Breast epithelium (tissue), 4 donors: ENCODE measurements at regions not wholly inside any gene's neighbourhood (a gene's known extent, or its start where the extent isn't known, plus 50 kb on each side); places are given as distances from the start of the nearest gene placed in this dataset.

ENCODE experiments used
- DNase-seq, 2 donors: peaks; one replicate each; pipeline ENCODE4 v3.0.0-alpha.2; 2019; ENCODE audit warnings: low spot score in 2 of 2
- H3K27ac ChIP-seq, 2 donors: fragments of 200-600 bp; sonication (generic) in 1 of 2; one replicate each; pipeline ENCODE4 v1.5.1; 2016 to 2019; ENCODE audit warnings: mild to moderate bottlenecking in 1 of 2
- H3K27me3 ChIP-seq, 2 donors: fragments of 200-600 bp; sonication (generic) in 1 of 2; one replicate each; pipeline versions ENCODE4 v1.5.1 to v1.6.0; 2017 to 2019; ENCODE audit warnings: control low read depth in 1 of 2, mild to moderate bottlenecking in 1 of 2
- H3K36me3 ChIP-seq: fragments of 200-600 bp; one replicate; pipeline ENCODE4 v1.5.1; 2019
- H3K4me1 ChIP-seq, 2 donors: fragments of 200-600 bp; sonication (generic); one replicate each; pipeline ENCODE4 v1.5.1; 2016 to 2019; ENCODE audit warnings: control low read depth in 1 of 2
- H3K4me3 ChIP-seq, 3 donors: fragments of 200-600 bp; sonication (generic); 1 replicate in 2 of 3; 2 replicates in 1 of 3; pipeline ENCODE4 v1.5.1; 2016 to 2019; ENCODE audit warnings: mild to moderate bottlenecking in 3 of 3, moderate library complexity in 2 of 3
- H3K9me3 ChIP-seq, 2 donors: fragments of 200-600 bp; sonication (generic) in 1 of 2; one replicate each; pipeline ENCODE4 v1.5.1; 2016 to 2019; ENCODE audit warnings: control low read depth in 1 of 2
- CTCF ChIP-seq, 3 donors: fragments of 450-650 bp; IDR thresholded peaks; one replicate each; pipeline ENCODE4 v1.5.1; 2016 to 2017; ENCODE audit warnings: antibody characterized with exemption in 3 of 3, mild to moderate bottlenecking in 3 of 3, moderate library complexity in 3 of 3
- POLR2A ChIP-seq: fragments of 450-650 bp; IDR thresholded peaks from one replicate; pipeline ENCODE4 v1.6.1; 2016; ENCODE audit warnings: antibody characterized with exemption, mild to moderate bottlenecking, moderate library complexity
- POLR2AphosphoS5 ChIP-seq, 3 donors: sonication (generic); formaldehyde crosslinking; IDR thresholded peaks; one replicate each; pipeline ENCODE4 v1.6.1; 2017; ENCODE audit warnings: antibody characterized with exemption in 3 of 3
- intact Hi-C: fragments of 100-400 bp; cut with DNase I; formaldehyde crosslinking; loops from one replicate; pipeline ENCODE4 v1.15.1; 2023; ENCODE audit warnings: low total_unique reads

- no peaks in the 10 kb centered on the region for H3K4me1 ChIP-seq
- H3K36me3 ChIP-seq: no peaks in the 10 kb centered on the region
- no peaks in the 10 kb centered on the region for H3K27me3 ChIP-seq
- no peaks in the 10 kb centered on the region for H3K9me3 ChIP-seq
- TF ChIP-seq POLR2A: no peak
- no peak for TF ChIP-seq CTCF (IDR thresholded peaks at IDR 0.05)
- no peak for TF ChIP-seq POLR2AphosphoS5 (IDR thresholded peaks at IDR 0.05)
- no peak for DNase-seq
- no peak overlapping the region for H3K27ac ChIP-seq
- no peak overlapping the region for H3K4me3 ChIP-seq
- intact Hi-C loops: no loop called here
Measured at GRCh38 chr13:73136776-73137175, 78.0 kb downstream of the KLF5 start.

GRCh38 chr13:73133531-73133930 lies 74.7 kb downstream of the KLF5 start:
- Histone ChIP-seq H3K27ac (no peak overlapping the region), H3K4me1 (no peaks in the 10 kb centered on the region), H3K27me3 (no peaks in the 10 kb centered on the region), H3K36me3 (no peaks in the 10 kb centered on the region), H3K9me3 (no peaks in the 10 kb centered on the region), H3K4me3 (no peak overlapping the region)
- no peak for DNase-seq
- intact Hi-C loops: no loop called here
- TF ChIP-seq POLR2A (no peak), POLR2AphosphoS5 (IDR thresholded peaks at IDR 0.05) (no peak), CTCF (IDR thresholded peaks at IDR 0.05) (no peak)

GRCh38 chr13:73131247-73131646 lies 72.4 kb downstream of the KLF5 start:
- H3K4me1 ChIP-seq: no peaks in the 10 kb centered on the region
- no peaks in the 10 kb centered on the region for H3K9me3 ChIP-seq
- DNase-seq: no peak
- H3K4me3 ChIP-seq: no peak overlapping the region
- TF ChIP-seq POLR2AphosphoS5 (IDR thresholded peaks at IDR 0.05) (no peak), CTCF (IDR thresholded peaks at IDR 0.05) (no peak), POLR2A (no peak)
- H3K27ac ChIP-seq: no peak overlapping the region
- no peaks in the 10 kb centered on the region for H3K27me3 ChIP-seq
- H3K36me3 ChIP-seq: no peaks in the 10 kb centered on the region
- intact Hi-C loops: no loop called here

DNA sequence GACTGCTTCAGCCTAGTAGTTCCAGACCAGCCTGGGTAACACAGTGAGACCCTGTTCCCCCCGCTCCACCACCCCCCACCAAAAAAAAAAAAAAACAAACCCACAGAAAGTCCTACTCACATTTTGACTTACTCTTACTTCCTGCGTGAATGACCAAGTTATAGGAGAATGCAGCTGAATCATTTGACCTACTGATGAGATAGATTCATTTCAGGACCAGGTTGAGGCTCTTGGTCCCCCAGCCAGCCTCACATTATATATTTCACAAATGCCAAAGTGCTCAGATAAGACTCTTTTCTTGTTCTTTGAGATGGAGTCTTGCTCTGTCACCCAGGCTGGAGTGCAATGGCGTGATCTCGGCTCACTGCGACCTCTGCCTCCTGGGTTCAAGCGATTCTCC lies 70.2 kb downstream of the KLF5 start:
- DNase-seq: no peak
- TF ChIP-seq CTCF (IDR thresholded peaks at IDR 0.05) (no peak), POLR2AphosphoS5 (IDR thresholded peaks at IDR 0.05) (no peak), POLR2A (no peak)
- intact Hi-C loops: no loop called here

More for the DNA sequence above, 70.2 kb downstream of the KLF5 start:
- no peaks in the 10 kb centered on the region for H3K4me1 ChIP-seq
- H3K27ac ChIP-seq: no peak overlapping the region
- H3K27me3 ChIP-seq: no peaks in the 10 kb centered on the region
- no peak overlapping the region for H3K4me3 ChIP-seq
- no peaks in the 10 kb centered on the region for H3K9me3 ChIP-seq
- H3K36me3 ChIP-seq: no peaks in the 10 kb centered on the region
